ENCODE measurements at regions not wholly inside any gene's neighbourhood (a gene's known extent, or its start where the extent isn't known, plus 50 kb on each side); places are given as distances from the start of the nearest gene placed in this dataset.

DNA sequence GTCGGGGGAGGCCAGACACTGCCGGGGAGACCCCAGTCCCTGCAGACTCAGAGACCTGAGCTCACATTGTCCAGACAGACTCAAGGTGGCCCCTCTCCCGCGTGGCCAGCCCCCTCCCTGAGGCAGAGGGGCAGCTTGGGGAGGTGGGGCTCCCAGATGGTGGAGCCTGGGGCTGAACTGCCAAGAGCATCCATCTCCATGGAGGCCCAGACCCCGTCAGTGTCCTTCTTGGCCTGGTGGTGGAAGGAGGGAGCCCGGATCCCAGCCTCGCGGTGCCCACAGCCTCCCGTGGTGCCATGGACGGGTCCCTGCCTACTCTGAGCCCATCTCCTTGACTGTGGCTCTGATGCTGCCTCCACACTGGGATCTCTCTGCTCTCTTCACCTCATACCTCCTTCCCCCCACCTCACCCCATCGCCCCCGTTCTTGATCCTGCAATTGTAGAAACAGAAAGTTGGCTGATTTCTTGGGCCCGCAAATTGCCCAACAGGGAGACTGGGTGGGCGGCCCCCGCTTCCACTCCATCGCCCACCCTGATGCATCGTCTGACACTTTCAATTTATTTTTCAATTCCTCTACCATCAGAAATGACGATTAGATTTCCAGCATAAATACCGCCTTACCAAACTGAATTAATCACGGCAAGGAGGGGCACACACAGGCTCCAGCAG, 348.9 kb downstream of the MATN1 start:
- no peak for ATAC-seq
- TF ChIP-seq ZNF8 (CRISPR knock-in tag; IDR thresholded peaks at IDR 0.05) = no peak
- no peak for TF ChIP-seq ARNTL (CRISPR knock-in tag; IDR thresholded peaks at IDR 0.05; ENCODE audit: borderline replicate concordance, low read depth)
- no peak for TF ChIP-seq ISL1 (CRISPR knock-in tag; IDR thresholded peaks at IDR 0.05)
- TF ChIP-seq, protein P1, sequence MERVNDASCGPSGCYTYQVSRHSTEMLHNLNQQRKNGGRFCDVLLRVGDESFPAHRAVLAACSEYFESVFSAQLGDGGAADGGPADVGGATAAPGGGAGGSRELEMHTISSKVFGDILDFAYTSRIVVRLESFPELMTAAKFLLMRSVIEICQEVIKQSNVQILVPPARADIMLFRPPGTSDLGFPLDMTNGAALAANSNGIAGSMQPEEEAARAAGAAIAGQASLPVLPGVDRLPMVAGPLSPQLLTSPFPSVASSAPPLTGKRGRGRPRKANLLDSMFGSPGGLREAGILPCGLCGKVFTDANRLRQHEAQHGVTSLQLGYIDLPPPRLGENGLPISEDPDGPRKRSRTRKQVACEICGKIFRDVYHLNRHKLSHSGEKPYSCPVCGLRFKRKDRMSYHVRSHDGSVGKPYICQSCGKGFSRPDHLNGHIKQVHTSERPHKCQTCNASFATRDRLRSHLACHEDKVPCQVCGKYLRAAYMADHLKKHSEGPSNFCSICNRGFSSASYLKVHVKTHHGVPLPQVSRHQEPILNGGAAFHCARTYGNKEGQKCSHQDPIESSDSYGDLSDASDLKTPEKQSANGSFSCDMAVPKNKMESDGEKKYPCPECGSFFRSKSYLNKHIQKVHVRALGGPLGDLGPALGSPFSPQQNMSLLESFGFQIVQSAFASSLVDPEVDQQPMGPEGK (CRISPR knock-in tag; IDR thresholded peaks at IDR 0.05; ENCODE audit: borderline replicate concordance) = no peak
- TF ChIP-seq OSR1 (CRISPR knock-in tag; IDR thresholded peaks at IDR 0.05) = no peak
- no peak for TF ChIP-seq TOX (CRISPR knock-in tag; IDR thresholded peaks at IDR 0.05; ENCODE audit: borderline replicate concordance)
- TF ChIP-seq, protein P2, sequence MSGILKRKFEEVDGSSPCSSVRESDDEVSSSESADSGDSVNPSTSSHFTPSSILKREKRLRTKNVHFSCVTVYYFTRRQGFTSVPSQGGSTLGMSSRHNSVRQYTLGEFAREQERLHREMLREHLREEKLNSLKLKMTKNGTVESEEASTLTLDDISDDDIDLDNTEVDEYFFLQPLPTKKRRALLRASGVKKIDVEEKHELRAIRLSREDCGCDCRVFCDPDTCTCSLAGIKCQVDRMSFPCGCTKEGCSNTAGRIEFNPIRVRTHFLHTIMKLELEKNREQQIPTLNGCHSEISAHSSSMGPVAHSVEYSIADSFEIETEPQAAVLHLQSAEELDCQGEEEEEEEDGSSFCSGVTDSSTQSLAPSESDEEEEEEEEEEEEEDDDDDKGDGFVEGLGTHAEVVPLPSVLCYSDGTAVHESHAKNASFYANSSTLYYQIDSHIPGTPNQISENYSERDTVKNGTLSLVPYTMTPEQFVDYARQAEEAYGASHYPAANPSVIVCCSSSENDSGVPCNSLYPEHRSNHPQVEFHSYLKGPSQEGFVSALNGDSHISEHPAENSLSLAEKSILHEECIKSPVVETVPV (CRISPR knock-in tag; IDR thresholded peaks at IDR 0.05) = no peak
- no peak for TF ChIP-seq ZNF70 (CRISPR knock-in tag; IDR thresholded peaks at IDR 0.05)
- TF ChIP-seq ZFP30 (CRISPR knock-in tag; IDR thresholded peaks at IDR 0.05) = no peak
- TF ChIP-seq, protein P3, sequence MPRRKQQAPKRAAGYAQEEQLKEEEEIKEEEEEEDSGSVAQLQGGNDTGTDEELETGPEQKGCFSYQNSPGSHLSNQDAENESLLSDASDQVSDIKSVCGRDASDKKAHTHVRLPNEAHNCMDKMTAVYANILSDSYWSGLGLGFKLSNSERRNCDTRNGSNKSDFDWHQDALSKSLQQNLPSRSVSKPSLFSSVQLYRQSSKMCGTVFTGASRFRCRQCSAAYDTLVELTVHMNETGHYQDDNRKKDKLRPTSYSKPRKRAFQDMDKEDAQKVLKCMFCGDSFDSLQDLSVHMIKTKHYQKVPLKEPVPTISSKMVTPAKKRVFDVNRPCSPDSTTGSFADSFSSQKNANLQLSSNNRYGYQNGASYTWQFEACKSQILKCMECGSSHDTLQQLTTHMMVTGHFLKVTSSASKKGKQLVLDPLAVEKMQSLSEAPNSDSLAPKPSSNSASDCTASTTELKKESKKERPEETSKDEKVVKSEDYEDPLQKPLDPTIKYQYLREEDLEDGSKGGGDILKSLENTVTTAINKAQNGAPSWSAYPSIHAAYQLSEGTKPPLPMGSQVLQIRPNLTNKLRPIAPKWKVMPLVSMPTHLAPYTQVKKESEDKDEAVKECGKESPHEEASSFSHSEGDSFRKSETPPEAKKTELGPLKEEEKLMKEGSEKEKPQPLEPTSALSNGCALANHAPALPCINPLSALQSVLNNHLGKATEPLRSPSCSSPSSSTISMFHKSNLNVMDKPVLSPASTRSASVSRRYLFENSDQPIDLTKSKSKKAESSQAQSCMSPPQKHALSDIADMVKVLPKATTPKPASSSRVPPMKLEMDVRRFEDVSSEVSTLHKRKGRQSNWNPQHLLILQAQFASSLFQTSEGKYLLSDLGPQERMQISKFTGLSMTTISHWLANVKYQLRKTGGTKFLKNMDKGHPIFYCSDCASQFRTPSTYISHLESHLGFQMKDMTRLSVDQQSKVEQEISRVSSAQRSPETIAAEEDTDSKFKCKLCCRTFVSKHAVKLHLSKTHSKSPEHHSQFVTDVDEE (CRISPR knock-in tag; IDR thresholded peaks at IDR 0.05) = no peak
- TF ChIP-seq ZC3H10 (CRISPR knock-in tag; IDR thresholded peaks at IDR 0.05) = no peak
- TF ChIP-seq, protein P4, sequence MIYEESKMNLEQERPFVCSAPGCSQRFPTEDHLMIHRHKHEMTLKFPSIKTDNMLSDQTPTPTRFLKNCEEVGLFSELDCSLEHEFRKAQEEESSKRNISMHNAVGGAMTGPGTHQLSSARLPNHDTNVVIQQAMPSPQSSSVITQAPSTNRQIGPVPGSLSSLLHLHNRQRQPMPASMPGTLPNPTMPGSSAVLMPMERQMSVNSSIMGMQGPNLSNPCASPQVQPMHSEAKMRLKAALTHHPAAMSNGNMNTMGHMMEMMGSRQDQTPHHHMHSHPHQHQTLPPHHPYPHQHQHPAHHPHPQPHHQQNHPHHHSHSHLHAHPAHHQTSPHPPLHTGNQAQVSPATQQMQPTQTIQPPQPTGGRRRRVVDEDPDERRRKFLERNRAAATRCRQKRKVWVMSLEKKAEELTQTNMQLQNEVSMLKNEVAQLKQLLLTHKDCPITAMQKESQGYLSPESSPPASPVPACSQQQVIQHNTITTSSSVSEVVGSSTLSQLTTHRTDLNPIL (CRISPR knock-in tag; IDR thresholded peaks at IDR 0.05; ENCODE audit: low read depth) = no peak
- TF ChIP-seq, protein P5, sequence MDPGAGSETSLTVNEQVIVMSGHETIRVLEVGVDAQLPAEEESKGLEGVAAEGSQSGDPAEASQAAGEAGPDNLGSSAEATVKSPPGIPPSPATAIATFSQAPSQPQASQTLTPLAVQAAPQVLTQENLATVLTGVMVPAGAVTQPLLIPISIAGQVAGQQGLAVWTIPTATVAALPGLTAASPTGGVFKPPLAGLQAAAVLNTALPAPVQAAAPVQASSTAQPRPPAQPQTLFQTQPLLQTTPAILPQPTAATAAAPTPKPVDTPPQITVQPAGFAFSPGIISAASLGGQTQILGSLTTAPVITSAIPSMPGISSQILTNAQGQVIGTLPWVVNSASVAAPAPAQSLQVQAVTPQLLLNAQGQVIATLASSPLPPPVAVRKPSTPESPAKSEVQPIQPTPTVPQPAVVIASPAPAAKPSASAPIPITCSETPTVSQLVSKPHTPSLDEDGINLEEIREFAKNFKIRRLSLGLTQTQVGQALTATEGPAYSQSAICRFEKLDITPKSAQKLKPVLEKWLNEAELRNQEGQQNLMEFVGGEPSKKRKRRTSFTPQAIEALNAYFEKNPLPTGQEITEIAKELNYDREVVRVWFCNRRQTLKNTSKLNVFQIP (CRISPR knock-in tag; IDR thresholded peaks at IDR 0.05; ENCODE audit: borderline replicate concordance, low read depth) = no peak
- TF ChIP-seq PPARA (CRISPR knock-in tag; IDR thresholded peaks at IDR 0.05; ENCODE audit: borderline replicate concordance) = no peak

DNA sequence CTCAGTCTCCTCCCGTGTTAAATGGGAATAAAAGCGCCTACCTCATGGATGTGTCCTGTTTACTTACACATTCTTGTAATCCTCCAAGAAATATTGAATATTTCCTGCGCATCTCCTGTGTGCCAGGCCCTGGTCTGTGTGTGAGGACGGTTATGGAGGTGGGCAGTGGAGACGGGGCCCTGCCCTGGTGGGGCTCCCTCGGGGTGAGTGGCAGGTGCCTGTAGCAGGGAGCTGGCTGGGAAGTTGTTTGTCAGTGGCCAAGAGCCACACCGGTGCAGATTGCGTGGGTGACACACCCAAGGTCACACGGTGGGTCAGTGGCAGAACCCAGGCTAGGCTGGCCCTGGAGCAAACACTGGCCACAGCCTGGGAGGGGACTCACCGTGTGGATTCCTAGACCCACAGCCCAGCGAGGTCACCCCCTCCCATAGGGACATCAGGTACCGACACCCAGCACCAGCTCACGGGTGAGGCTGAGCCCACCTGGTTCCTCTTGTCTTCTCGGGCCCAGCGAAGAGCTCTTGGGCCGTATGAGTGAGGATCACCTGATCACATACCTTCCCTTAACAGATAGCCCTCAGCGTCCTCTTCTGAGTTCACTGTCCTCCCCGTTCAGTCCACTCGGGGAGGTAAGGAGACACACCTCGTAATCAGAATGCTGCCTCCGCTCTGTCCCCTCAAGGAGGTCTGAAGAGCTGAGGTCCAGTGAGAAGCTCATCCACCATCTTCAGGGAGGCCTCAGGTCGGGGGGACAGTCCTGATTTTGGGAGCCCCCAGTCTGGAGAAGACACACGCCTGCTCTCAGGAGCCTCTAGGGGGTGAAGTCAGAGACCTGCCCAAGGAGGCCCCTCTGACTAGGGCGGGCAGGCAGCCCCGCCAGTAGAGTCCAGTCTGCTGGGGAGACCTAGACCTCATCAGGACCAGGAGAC, 349.6 kb downstream of the MATN1 start:
- ATAC-seq = no peak
- TF ChIP-seq OSR1 (CRISPR knock-in tag; IDR thresholded peaks at IDR 0.05) = no peak
- TF ChIP-seq, protein P3 (CRISPR knock-in tag; IDR thresholded peaks at IDR 0.05) = no peak
- TF ChIP-seq, protein P2 (CRISPR knock-in tag; IDR thresholded peaks at IDR 0.05) = no peak
- no peak for TF ChIP-seq TOX (CRISPR knock-in tag; IDR thresholded peaks at IDR 0.05; ENCODE audit: borderline replicate concordance)
- TF ChIP-seq, protein P4 (CRISPR knock-in tag; IDR thresholded peaks at IDR 0.05; ENCODE audit: low read depth) = no peak
- no peak for TF ChIP-seq ZC3H10 (CRISPR knock-in tag; IDR thresholded peaks at IDR 0.05)
- TF ChIP-seq ZNF565 (CRISPR knock-in tag; conservative IDR thresholded peaks at IDR 0.05; ENCODE audit: low read depth) = no peak
- TF ChIP-seq ISL1 (CRISPR knock-in tag; IDR thresholded peaks at IDR 0.05) = no peak
